IPS DF 4.7 (cell line): ENCODE measurements at regions not wholly inside any gene's neighbourhood (a gene's known extent, or its start where the extent isn't known, plus 50 kb on each side); places are given as distances from the start of the nearest gene placed in this dataset.

Experiments used
- DNase-seq: peaks from one replicate; pipeline ENCODE4 v3.0.0-alpha.2; 2013; ENCODE audit warnings: low spot score; ENCODE audit errors: extremely low read depth

GRCh38 chr12:77572371-77572770 is 258.3 kb upstream of the NAV3 start:
- DNase-seq: no peak

- no peak for DNase-seq
These were observed 258.9 kb upstream of the NAV3 start for GRCh38 chr12:77571768-77572167.

GRCh38 chr12:77571127-77571526 is 259.6 kb upstream of the NAV3 start:
- DNase-seq: no peak

- no peak for DNase-seq
These were observed 260.8 kb upstream of the NAV3 start for GRCh38 chr12:77569876-77570275.

GRCh38 chr12:77560714-77561113 is 270.0 kb upstream of the NAV3 start:
- DNase-seq: no peak

GRCh38 chr12:77559400-77560074 is 271.2 kb upstream of the NAV3 start:
- DNase-seq: no peak

GRCh38 chr12:77555074-77555473 is 275.6 kb upstream of the NAV3 start:
- no peak for DNase-seq

- DNase-seq: no peak
These were observed 276.6 kb upstream of the NAV3 start for GRCh38 chr12:77553976-77554619.

GRCh38 chr12:77549383-77550128 is 281.1 kb upstream of the NAV3 start:
- DNase-seq: no peak

- no peak for DNase-seq
These were observed 281.9 kb upstream of the NAV3 start for GRCh38 chr12:77548797-77549196.

GRCh38 chr12:77540097-77540496 is 290.6 kb upstream of the NAV3 start:
- no peak for DNase-seq

GRCh38 chr12:77537663-77538062 is 293.0 kb upstream of the NAV3 start:
- DNase-seq: no peak

- DNase-seq: no peak
These were observed 295.0 kb upstream of the NAV3 start for GRCh38 chr12:77535734-77536133.

- DNase-seq: no peak
These were observed 298.8 kb upstream of the NAV3 start for GRCh38 chr12:77531912-77532311.

- no peak for DNase-seq
These were observed 308.4 kb upstream of the NAV3 start for GRCh38 chr12:77522247-77522646.

- DNase-seq: no peak
These were observed 309.1 kb upstream of the NAV3 start for GRCh38 chr12:77521508-77522115.

- DNase-seq: no peak
These were observed 316.2 kb upstream of the NAV3 start for GRCh38 chr12:77514511-77514910.

- no peak for DNase-seq
These were observed 319.7 kb upstream of the NAV3 start for GRCh38 chr12:77510985-77511384.

GRCh38 chr12:77504466-77504865 is 326.2 kb upstream of the NAV3 start:
- no peak for DNase-seq

- DNase-seq: no peak
These were observed 330.6 kb upstream of the NAV3 start for GRCh38 chr12:77500089-77500488.

GRCh38 chr12:77497647-77498046 is 333.0 kb upstream of the NAV3 start:
- DNase-seq: no peak

- no peak for DNase-seq
These were observed 334.0 kb upstream of the NAV3 start for GRCh38 chr12:77496714-77497113.
